ENCODE measurements at regions not wholly inside any gene's neighbourhood (a gene's known extent, or its start where the extent isn't known, plus 50 kb on each side); places are given as distances from the start of the nearest gene placed in this dataset.

DNA sequence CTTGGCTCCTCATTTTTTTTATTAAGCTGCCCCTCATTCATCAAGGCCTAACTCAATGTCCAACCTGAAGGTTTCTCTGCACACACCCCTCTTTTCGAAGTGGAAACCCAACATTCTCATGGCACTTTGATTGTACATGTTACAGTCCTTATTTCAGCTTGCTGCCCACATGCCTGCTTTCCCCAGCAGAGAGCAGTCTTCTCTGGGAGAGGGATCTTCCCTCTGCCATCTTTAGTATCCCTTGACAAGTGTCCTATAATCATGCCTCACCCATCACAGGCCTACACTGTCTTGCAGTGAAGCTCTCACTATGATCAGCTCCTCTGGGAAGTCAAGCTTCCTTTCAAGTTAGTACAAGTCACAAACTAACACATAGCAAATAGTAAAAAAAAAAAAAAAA lies 175.1 kb downstream of the ACER2 start:
- no peaks in the 10 kb centered on the region for H3K4me1 Mint-ChIP-seq
- H3K27ac Mint-ChIP-seq, result no peak overlapping the region
- H3K4me3 Mint-ChIP-seq, result no peak overlapping the region
- DNase-seq (no peak), ATAC-seq (no peak)
- H3K27me3 Mint-ChIP-seq, result peaks cover 13% of the 10 kb centered on the region
- no peaks in the 10 kb centered on the region for H3K9me3 Mint-ChIP-seq

DNA sequence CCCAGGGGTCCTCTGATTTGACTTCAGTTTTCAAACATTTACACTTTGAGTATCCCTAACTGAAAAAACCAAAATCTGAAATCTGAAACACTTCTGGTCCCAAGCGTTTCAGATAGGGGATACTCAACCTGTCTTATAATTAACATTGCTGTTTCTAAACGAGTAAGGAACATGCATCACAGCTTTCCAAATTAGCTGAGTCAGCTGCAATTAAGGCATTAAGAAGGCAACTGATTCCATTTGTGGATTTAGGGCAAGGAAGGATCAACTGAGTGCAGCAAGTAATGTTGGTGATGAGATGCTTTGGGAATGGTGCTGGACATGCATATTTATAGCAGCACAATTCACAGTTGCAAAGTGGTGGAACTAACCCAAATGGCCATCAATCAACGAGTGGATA lies 168.6 kb downstream of the ACER2 start:
- no peaks in the 10 kb centered on the region for H3K9me3 Mint-ChIP-seq
- H3K27me3 Mint-ChIP-seq, result peaks cover 22% of the 10 kb centered on the region
- DNase-seq (no peak), ATAC-seq (no peak)
- H3K27ac Mint-ChIP-seq, result no peak overlapping the region
- H3K4me3 Mint-ChIP-seq, result no peak overlapping the region
- no peaks in the 10 kb centered on the region for H3K4me1 Mint-ChIP-seq

DNA sequence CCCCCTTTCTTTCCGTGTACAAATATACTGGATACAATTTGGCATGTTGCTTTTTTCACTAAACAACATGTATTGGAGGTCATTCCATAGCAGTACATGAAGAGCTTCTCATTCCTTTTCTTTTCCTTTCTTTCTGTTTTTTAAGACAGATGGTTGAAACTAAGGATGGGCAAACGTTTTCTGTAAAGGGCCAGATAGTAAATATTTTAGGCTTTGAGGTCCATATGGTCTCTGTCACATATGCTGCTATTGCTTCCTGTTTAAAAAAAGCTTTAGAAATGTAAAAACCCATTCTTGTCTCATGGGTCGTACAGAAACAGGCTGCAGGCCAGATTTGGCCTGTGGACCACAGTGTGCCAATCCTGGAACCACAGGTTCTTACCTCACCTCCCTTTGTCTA lies 160.1 kb downstream of the ACER2 start:
- DNase-seq, result no peak
- Mint-ChIP-seq H3K27me3 (no peaks in the 10 kb centered on the region), H3K27ac (no peak overlapping the region), H3K4me1 (no peaks in the 10 kb centered on the region), H3K4me3 (no peak overlapping the region), H3K9me3 (no peaks in the 10 kb centered on the region)
- ATAC-seq, result no peak

DNA sequence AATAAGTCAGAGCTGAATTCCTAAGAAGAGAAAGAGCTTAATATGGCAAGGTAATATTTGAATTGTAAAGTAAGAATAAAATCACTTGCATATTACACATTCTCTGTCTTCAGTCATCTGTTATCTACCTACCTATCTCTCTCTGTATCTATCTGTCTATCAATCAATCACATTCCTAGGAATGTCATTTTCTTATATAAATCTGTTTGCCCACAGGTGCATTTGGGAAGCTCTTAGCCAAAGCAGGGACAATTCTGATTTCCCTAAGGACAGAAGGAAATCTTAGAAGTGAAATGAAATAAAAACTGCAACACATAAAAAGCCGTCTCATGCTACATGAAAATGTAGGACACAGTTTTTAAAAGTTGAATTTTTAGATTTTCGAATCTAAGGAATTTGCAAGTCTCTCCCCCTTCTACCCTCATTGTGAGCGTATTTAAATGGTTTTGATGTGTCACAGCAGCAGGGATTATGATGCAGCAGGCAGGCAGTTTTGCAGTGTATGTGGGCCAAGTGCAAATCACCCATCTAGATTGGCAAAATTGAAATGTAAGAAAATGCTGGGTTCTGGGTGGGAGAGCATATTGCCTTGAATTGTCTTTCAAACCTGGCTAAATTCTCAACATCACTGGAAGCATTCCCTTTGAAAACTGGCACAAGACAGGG lies 155.7 kb downstream of the ACER2 start:
- Mint-ChIP-seq H3K27ac (no peak overlapping the region), H3K27me3 (no peaks in the 10 kb centered on the region), H3K9me3 (no peaks in the 10 kb centered on the region), H3K4me3 (no peak overlapping the region), H3K4me1 (no peaks in the 10 kb centered on the region)
- ATAC-seq (no peak), DNase-seq (no peak)

DNA sequence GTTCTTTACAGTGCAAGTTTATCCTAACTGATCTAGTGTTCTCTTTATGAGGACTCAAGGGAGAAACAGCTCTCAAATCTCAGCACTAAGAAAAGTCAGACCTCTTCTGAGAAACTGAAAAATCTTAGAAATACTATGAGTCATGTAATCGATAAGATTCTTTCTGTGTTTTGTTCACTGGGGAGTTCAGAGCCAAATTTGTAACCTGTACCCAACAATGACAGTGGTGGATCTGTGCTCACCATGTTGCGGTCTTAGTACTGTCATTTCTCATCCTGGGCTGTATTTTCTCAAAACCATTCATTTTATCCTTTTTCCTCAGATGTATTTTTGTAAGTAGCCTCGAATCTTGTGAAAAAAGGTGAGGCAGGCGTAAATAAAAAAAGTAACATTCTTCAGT lies 146.4 kb downstream of the ACER2 start:
- Mint-ChIP-seq H3K4me1 (no peaks in the 10 kb centered on the region), H3K4me3 (no peak overlapping the region), H3K27ac (no peak overlapping the region), H3K9me3 (peaks cover 8 to 10% of the 10 kb centered on the region in 2 donors), H3K27me3 (peaks cover 12% of the 10 kb centered on the region)
- DNase-seq, result no peak
- ATAC-seq, result no peak

DNA sequence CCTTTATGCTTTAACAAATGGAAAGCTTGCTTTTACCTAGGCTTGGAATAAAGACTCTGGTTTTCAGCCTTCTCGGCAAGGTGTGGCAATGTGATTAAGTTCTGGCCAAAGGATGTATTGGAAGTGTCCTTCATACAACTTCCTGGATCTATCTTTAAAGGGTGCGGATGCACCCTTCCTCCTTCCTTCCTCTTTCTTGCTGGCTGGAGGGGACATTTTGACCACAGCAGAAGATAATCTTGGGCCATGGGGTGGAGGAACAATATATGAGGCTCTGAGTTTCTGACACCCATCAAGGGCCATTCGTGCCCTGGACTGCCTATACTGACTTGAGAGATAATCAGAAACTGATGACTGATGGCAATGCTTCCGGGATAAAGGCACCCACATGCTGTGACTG lies 145.7 kb downstream of the ACER2 start:
- peaks cover 12% of the 10 kb centered on the region for H3K27me3 Mint-ChIP-seq
- ATAC-seq (no peak), DNase-seq (no peak)
- no peak overlapping the region for H3K27ac Mint-ChIP-seq
- H3K4me1 Mint-ChIP-seq, result no peaks in the 10 kb centered on the region
- no peak overlapping the region for H3K4me3 Mint-ChIP-seq
- H3K9me3 Mint-ChIP-seq, result peaks cover 8 to 10% of the 10 kb centered on the region in 2 donors

DNA sequence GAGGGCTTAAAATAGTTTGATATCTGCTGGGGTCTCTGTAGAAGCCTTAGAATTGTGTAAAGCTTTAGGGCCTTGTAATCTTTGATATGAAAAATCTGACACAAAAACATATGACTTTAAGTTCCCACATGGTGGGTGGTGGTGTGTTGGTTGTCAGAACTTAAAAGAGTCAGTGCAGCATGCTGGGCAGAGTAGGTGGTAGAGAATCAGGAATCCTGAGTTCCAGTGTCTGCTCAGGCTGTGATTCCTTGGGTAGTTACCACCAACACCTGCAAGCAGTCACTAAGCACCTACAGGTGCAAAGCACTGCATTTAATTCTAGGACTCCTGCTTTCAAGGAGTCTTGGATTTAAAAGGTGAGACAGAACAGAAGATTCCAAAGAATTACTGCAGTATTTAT lies 144.6 kb downstream of the ACER2 start:
- Mint-ChIP-seq H3K4me1 (no peaks in the 10 kb centered on the region), H3K9me3 (peaks cover 7 to 8% of the 10 kb centered on the region in 2 donors), H3K27me3 (peaks cover 12% of the 10 kb centered on the region), H3K27ac (no peak overlapping the region), H3K4me3 (no peak overlapping the region)
- ATAC-seq (no peak), DNase-seq (no peak)

DNA sequence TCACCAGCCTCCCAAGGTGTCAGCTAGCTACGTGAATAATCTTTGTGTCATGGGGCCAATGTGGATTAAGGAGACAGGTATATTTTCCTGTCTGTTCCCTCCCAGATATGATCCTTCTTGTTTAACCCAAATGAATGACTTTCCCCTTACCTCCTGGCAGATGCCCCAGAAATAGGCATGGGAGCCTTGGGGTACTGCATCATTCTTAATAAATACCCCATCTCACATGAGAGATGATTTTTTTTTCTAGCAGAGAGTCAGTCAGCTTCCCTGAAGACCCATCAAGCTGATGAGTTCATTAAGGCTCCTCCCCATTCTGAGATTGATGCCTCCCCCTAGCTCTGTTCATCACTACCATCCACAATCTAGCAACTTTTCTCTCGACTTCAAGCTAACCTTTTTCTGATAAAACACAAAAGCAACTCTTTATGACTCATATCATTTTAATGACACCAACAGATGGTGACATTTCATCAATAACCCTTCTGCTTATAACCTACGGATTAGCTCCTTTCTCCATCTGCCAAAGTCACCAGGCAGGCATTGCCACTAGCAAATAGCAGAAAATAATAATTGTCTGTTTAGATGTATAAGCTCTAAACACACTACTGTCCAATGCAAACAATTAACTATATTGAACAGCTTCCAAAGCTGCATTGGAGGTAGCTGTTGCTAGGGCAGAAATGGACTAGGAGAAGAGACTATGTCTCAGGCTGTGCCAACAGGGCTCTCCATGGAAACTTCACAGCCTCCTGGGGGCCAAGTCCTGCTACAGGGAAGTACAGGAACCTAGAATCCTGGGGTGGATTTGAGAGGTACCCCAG lies 143.7 kb downstream of the ACER2 start:
- no peak overlapping the region for H3K27ac Mint-ChIP-seq
- ATAC-seq, result no peak

DNA sequence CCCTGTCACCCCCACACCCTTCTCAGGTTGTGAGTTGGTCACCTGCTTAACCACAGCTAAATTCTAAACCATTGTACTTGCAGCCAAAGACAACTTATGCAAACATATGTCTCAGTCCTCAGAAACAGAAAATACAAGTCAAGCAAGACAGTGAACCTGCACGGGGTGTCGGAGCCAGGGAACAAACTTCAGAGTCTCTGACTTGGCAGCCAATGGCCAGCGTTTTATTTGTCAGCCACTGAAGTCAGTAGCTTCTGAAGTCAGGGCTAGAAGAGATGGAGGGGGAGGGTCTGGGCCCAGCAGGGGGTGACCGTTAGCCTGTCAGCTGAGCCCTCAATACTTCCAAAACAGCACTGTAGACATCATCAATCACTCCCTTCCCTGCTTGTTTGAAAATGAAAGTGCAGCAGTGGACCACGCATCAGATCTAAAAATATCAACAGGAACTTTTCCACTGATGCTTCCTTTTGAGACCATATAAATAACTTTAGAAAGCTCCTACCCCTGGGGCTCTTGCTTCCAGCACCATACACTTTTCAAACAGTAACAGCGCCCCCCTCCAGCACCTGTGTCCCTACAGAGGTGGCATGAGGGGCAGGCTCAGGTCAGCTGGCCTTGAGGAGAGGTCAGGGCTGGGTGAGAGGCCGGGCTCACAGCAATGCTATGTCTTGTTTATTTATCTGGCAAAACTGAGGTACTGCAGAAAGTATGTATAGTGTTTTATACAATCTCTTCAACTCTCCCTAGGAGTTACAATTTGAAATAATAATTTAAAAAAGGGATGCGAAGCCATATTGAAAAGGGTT lies 142.5 kb downstream of the ACER2 start:
- Mint-ChIP-seq H3K9me3 (no peaks in the 10 kb centered on the region), H3K27ac (no peak overlapping the region), H3K4me3 (peak overlapping the region in 1 of 2 donors; percentile 2), H3K4me1 (no peaks in the 10 kb centered on the region), H3K27me3 (peaks cover 12% of the 10 kb centered on the region)
- DNase-seq, result no peak
- no peak for ATAC-seq

More for the DNA sequence above, 143.7 kb downstream of the ACER2 start:
- DNase-seq, result no peak
- H3K9me3 Mint-ChIP-seq, result peaks cover 0 to 8% of the 10 kb centered on the region in 2 donors
- no peaks in the 10 kb centered on the region for H3K4me1 Mint-ChIP-seq
- H3K4me3 Mint-ChIP-seq, result no peak overlapping the region
- H3K27me3 Mint-ChIP-seq, result peaks cover 12% of the 10 kb centered on the region

DNA sequence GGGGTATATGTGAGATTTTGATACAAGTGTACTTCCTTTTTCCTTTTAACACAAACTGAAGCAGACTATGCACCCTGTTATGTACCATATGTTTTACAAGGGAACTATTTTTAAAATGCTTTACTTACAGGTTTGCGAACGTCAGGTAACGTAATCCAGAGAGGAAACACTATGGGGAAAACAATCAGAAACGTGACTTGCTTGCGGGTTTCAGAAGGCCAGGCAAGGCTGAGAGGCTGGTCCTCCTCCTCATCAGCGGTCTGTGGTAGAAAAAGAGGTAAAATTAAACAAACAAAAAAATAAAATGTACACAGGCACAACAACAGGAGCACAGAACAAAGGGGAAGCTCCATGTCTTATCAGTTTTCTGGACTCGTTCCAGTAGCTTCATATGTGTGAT lies 141.2 kb downstream of the ACER2 start:
- DNase-seq (no peak), ATAC-seq (no peak)
- Mint-ChIP-seq H3K9me3 (peaks cover 0 to 9% of the 10 kb centered on the region in 2 donors), H3K27ac (no peak overlapping the region), H3K4me1 (no peaks in the 10 kb centered on the region), H3K4me3 (no peak overlapping the region), H3K27me3 (peaks cover 13% of the 10 kb centered on the region)

DNA sequence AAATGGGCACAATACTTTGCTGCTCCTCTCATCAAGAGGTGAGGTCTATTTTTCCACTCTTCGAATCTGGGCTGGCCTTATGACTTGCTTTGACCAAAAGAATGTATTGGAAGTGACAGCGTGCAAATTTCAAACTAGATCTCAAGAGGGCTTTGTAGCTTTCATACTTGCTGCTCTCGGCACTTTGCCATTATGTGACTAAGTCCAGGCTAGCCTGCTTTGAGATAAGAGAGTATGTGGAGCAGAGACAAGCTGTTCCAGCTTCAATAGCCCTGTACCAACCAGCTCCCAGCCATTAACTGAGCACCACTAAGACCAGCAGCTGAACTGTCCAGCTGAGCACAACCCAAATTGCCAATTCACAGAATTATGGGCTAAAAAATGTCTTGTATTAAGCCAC lies 124.6 kb downstream of the ACER2 start:
- no peak overlapping the region for H3K4me3 Mint-ChIP-seq
- H3K4me1 Mint-ChIP-seq, result no peaks in the 10 kb centered on the region
- DNase-seq, result no peak
- H3K9me3 Mint-ChIP-seq, result no peaks in the 10 kb centered on the region
- ATAC-seq, result no peak
- peaks cover 8% of the 10 kb centered on the region for H3K27me3 Mint-ChIP-seq
- H3K27ac Mint-ChIP-seq, result no peak overlapping the region

DNA sequence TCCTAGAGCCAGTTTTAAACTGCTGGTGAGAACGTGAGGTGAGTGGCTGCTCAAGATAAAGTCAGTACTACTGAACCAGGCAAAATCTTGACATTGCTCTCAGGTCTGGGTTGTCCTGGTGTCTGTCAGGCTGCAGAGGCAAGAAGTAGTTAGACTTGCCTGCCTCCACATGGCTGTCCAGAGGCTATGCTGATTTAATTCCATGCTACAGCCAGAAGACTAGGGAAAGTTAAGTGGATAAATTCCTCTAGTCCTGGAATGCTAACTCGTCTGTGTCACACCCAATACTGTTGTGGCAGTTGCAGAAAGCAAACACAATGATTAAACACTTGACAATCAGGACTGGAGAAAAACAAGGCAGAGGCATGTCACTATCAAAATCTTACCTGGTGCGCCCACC lies 118.9 kb downstream of the ACER2 start:
- DNase-seq (no peak), ATAC-seq (no peak)
- peaks cover 21% of the 10 kb centered on the region for H3K27me3 Mint-ChIP-seq
- no peak overlapping the region for H3K4me3 Mint-ChIP-seq
- H3K27ac Mint-ChIP-seq, result no peak overlapping the region
- no peaks in the 10 kb centered on the region for H3K4me1 Mint-ChIP-seq
- H3K9me3 Mint-ChIP-seq, result no peaks in the 10 kb centered on the region

DNA sequence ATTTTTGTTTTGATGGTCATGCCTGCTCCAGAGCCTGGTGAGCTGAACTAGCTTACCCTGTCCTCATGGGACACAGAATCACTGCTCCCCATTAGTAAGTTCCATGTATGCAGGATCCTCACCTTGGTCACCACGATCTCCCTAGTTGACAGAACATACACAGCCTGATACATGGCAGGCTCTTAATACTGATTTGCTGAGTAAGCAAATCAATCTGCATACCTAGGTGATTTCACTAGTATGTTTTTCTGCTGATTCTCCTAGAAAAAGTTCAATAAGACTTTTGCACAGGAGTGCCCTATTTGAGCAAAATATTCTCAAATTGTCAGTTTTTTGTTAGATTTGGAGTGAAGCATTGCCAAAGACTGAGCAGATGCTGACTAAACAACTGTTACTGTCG lies 113.7 kb downstream of the ACER2 start:
- Mint-ChIP-seq H3K9me3 (no peaks in the 10 kb centered on the region), H3K27ac (no peak overlapping the region), H3K4me3 (no peak overlapping the region), H3K4me1 (peaks cover under 1% of the 10 kb centered on the region), H3K27me3 (peaks cover 25% of the 10 kb centered on the region)
- DNase-seq (no peak), ATAC-seq (no peak)

DNA sequence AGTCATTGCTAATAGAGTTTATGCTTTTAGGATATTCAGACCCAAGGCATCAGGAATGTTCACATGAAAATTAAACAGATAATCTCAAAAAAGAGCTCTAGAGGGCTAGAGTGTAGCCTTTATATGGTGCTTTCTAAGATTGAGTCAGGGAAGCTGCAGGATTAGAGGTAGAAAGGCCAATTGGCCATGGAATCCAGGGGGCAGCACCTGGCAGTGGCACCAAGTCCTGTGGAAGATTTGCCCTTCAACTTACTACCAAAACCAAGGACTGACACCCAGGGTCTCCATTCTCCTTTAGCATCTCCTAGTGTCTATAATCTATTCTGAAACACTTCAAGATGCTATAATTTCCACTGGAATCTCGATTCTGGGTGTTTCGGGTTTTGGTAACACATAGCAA lies 112.4 kb downstream of the ACER2 start:
- Mint-ChIP-seq H3K4me3 (no peak overlapping the region), H3K27ac (no peak overlapping the region), H3K27me3 (peaks cover 29% of the 10 kb centered on the region), H3K4me1 (peaks cover 14% of the 10 kb centered on the region), H3K9me3 (peaks cover 0 to 4% of the 10 kb centered on the region in 2 donors)
- ATAC-seq, result no peak
- DNase-seq, result no peak

DNA sequence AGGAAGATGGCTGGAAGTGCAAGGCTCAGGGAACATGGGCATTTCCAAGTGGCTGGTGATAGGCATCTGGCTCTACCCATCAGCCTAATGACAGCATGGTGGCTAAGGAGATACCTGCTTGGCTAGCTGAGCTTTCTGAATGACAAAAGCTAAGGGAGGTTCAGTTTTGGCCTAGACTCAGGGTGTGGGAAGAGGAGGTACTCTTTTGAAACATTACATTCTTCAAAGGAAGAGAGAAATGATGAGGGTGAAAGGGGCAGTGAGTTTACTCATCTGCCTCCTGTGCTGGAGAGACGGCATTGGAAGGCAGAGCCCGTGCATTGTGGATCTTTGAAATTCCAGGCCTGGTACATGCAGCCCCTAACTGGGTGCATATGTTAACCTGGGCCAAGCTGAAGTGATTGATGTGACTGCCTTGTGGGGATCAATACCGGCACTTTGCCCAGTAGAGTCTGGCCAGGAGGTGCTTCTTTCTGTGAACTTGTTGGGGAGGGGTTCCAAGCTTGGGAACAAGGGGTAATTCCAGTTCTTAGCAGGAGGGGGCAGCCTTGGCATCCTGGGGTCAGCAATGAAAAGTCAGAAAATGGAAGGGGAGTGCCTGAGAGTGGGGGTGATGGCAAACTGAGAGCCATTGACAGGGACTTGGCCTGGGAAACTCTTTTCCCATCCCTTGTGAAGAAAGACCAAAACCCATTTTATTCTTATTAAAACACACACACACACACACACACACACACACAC lies 108.6 kb downstream of the ACER2 start:
- Mint-ChIP-seq H3K9me3 (peaks cover 0 to 4% of the 10 kb centered on the region in 2 donors), H3K4me1 (peaks cover 29% of the 10 kb centered on the region), H3K4me3 (no peak overlapping the region), H3K27me3 (peaks cover 30% of the 10 kb centered on the region), H3K27ac (no peak overlapping the region)
- DNase-seq (no peak), ATAC-seq (no peak)

Measured in stimulated activated naive CD8-positive, alpha-beta T cell treated with anti-CD3 and anti-CD28 coated beads, Interleukin-15, amount 100 ng/mL, for 72 hours (primary cell).